B cell (primary cell): ENCODE measurements at regions not wholly inside any gene's neighbourhood (a gene's known extent, or its start where the extent isn't known, plus 50 kb on each side); places are given as distances from the start of the nearest gene placed in this dataset.
"Not testable (repeated sequence)": the region's sequence is repeated elsewhere in the genome, so short reads cannot be mapped to it uniquely, and the experiment has no call there.

Experiments
- EZH2 ChIP-seq: IDR thresholded peaks from 2 replicates; pipeline ENCODE4 v1.6.1; 2012; ENCODE audit warnings: borderline replicate concordance, low read depth, mild to moderate bottlenecking, moderate library complexity, low read length; ENCODE audit not compliant: insufficient read depth, poor library complexity, severe bottlenecking
- TF ChIP-seq, protein P1 (sequence below): fragments of 200-600 bp; IDR thresholded peaks from one replicate; pipeline ENCODE4 v1.8.0; 2022; ENCODE audit warnings: antibody characterized with exemption, mild to moderate bottlenecking

DNA sequence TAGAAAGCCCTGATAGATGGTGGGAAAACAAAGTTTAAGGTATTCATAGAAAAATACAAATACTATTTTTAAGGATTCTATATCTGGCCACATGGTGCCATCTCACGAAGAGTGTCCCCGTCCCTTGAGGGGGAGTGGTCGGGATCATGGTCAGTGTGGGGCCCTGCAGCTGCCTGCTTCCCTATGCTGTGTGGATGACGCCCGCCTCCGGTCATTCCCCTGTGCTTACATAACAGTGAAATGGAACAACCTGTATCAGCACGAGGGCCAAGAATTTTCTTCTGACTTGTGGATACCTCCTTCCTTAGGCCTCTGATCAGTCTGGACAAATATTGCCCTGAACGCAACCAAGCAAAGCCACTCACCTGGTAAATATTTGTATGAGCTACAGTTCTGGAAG lies 2724.1 kb upstream of the TPTE start:
- TF ChIP-seq, protein P1, sequence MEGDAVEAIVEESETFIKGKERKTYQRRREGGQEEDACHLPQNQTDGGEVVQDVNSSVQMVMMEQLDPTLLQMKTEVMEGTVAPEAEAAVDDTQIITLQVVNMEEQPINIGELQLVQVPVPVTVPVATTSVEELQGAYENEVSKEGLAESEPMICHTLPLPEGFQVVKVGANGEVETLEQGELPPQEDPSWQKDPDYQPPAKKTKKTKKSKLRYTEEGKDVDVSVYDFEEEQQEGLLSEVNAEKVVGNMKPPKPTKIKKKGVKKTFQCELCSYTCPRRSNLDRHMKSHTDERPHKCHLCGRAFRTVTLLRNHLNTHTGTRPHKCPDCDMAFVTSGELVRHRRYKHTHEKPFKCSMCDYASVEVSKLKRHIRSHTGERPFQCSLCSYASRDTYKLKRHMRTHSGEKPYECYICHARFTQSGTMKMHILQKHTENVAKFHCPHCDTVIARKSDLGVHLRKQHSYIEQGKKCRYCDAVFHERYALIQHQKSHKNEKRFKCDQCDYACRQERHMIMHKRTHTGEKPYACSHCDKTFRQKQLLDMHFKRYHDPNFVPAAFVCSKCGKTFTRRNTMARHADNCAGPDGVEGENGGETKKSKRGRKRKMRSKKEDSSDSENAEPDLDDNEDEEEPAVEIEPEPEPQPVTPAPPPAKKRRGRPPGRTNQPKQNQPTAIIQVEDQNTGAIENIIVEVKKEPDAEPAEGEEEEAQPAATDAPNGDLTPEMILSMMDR, result not testable (repeated sequence)
- not testable (repeated sequence) for TF ChIP-seq EZH2
